NCI-H69 (cell line): ENCODE measurements at regions not wholly inside any gene's neighbourhood (a gene's known extent, or its start where the extent isn't known, plus 50 kb on each side); places are given as distances from the start of the nearest gene placed in this dataset.

Experiments
- DNase-seq: peaks from one replicate; lab custom pipeline; 2025; lab: John Stamatoyannopoulos, UW

- peak; percentile 24 for DNase-seq
Observed at GRCh38 chr13:99123101-99124045, 77.3 kb upstream of the UBAC2 start.

- no peak for DNase-seq
Observed at GRCh38 chr13:99124046-99124400, 76.6 kb upstream of the UBAC2 start.

GRCh38 chr13:99124794-99125316, 75.8 kb upstream of the UBAC2 start:
- DNase-seq = no peak

- DNase-seq = no peak
Observed at GRCh38 chr13:99125326-99125915, 75.2 kb upstream of the UBAC2 start.

GRCh38 chr13:99126821-99127220, 73.8 kb upstream of the UBAC2 start:
- DNase-seq = no peak

- DNase-seq = no peak
Observed at GRCh38 chr13:99129050-99129449, 71.6 kb upstream of the UBAC2 start.

- DNase-seq = no peak
Observed at GRCh38 chr13:99129951-99130350, 70.7 kb upstream of the UBAC2 start.

GRCh38 chr13:99131410-99131809, 69.2 kb upstream of the UBAC2 start:
- DNase-seq = no peak

- no peak for DNase-seq
Observed at GRCh38 chr13:99132295-99132835, 68.3 kb upstream of the UBAC2 start.

- no peak for DNase-seq
Observed at GRCh38 chr13:99133230-99133629, 67.4 kb upstream of the UBAC2 start.

- DNase-seq = no peak
Observed at GRCh38 chr13:99133848-99134247, 66.8 kb upstream of the UBAC2 start.

GRCh38 chr13:99135591-99135990, 65.1 kb upstream of the UBAC2 start:
- DNase-seq = no peak

- no peak for DNase-seq
Observed at GRCh38 chr13:99136427-99136954, 64.2 kb upstream of the UBAC2 start.

GRCh38 chr13:99140831-99141230, 59.8 kb upstream of the UBAC2 start:
- DNase-seq = no peak

- DNase-seq = no peak
Observed at GRCh38 chr13:99143904-99144303, 56.8 kb upstream of the UBAC2 start.

- no peak for DNase-seq
Observed at GRCh38 chr13:99144306-99144705, 56.3 kb upstream of the UBAC2 start.

- no peak for DNase-seq
Observed at GRCh38 chr13:99145461-99145860, 55.2 kb upstream of the UBAC2 start.

GRCh38 chr13:99150575-99151361, 49.9 kb upstream of the UBAC2 start:
- DNase-seq = no peak
